ENCODE measurements at regions not wholly inside any gene's neighbourhood (a gene's known extent, or its start where the extent isn't known, plus 50 kb on each side); places are given as distances from the start of the nearest gene placed in this dataset.

DNA sequence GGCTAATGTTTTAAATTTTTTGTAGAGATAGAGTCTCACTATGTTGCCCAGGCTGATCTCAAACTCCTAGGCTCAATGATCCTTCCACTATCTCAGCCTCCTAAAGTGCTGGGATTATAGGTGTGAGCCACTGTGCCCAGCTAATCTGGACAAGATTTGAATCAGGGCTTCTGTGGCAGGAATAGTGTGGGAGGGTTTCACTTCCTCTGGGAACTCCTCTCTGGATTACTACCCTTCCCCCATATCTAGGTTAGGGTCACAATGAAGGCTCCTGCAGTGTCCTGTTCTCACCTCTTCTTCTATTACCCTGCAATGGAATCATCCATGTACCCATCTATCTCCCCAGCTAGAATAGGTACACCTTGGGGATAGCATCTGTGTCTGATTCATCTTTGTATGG is 133.6 kb upstream of the RAB4A start:
- DNase-seq (ENCODE audit: low read depth): no peak
- TF ChIP-seq, protein P1, sequence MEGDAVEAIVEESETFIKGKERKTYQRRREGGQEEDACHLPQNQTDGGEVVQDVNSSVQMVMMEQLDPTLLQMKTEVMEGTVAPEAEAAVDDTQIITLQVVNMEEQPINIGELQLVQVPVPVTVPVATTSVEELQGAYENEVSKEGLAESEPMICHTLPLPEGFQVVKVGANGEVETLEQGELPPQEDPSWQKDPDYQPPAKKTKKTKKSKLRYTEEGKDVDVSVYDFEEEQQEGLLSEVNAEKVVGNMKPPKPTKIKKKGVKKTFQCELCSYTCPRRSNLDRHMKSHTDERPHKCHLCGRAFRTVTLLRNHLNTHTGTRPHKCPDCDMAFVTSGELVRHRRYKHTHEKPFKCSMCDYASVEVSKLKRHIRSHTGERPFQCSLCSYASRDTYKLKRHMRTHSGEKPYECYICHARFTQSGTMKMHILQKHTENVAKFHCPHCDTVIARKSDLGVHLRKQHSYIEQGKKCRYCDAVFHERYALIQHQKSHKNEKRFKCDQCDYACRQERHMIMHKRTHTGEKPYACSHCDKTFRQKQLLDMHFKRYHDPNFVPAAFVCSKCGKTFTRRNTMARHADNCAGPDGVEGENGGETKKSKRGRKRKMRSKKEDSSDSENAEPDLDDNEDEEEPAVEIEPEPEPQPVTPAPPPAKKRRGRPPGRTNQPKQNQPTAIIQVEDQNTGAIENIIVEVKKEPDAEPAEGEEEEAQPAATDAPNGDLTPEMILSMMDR (conservative IDR thresholded peaks at IDR 0.05; ENCODE audit: low read depth, low read length): no peak
- H3K4me3 ChIP-seq (ENCODE audit: low read depth, low read length): no peak overlapping the region

DNA sequence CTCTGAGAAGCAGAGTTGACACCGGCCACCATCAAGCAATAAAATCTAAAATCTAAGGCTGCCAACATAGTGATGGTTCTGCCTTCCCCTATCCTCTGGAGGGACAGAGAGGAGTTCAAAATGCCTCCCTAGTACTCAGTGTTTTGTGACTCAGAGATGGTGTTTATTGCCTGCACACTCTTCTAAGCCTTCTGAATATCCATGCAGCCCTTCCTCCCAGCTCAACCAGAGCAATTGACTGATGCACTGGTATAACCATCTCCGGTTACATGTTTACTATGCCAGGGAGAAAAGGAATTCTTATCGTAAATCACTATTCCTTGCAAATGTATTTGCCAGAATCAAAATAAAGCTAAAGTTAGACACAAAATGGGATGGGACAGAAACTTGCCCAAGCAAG is 132.9 kb upstream of the RAB4A start:
- DNase-seq (ENCODE audit: low read depth): no peak
- H3K4me3 ChIP-seq (ENCODE audit: low read depth, low read length): no peak overlapping the region
- TF ChIP-seq, protein P1 (conservative IDR thresholded peaks at IDR 0.05; ENCODE audit: low read depth, low read length): no peak

DNA sequence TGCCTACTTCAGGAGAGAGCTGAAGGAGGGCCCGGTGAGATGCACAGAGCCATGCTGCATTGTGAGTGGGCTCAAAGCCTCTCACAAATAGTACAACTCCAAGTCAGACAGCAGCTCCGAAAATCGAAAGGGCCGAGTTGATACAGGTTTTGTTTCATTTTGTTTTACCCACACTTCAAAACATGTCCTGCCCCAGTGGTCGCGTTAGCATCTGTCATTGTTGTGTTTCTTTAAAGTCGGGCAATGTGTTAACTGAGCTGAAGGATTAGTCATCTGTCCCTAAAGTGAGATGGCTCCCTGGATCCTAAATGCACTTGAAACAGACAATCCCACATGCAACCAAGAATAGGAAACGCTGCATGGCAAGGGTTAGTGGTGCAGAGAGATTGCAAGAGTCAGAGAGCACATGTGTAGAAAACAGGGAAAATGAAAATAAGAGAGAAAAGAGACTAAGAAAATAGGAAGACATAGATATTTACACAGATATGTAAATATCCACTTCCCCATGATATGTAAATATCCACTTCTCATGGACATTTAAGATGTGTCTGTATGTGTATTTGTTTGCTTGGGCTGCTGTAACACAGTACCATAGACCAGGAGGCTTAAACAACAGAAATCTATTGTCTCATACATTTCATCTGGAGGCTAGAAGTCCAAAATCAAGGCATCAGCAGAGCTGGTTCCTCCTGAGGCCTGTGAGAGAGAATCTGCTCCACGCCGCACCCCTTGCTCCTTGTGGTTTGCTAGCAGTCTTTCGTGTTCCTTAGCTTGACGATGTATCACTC is 131.4 kb upstream of the RAB4A start:
- no peak for DNase-seq (ENCODE audit: low read depth)
- no peak overlapping the region for H3K4me3 ChIP-seq (ENCODE audit: low read depth, low read length)
- TF ChIP-seq, protein P1 (conservative IDR thresholded peaks at IDR 0.05; ENCODE audit: low read depth, low read length): no peak

DNA sequence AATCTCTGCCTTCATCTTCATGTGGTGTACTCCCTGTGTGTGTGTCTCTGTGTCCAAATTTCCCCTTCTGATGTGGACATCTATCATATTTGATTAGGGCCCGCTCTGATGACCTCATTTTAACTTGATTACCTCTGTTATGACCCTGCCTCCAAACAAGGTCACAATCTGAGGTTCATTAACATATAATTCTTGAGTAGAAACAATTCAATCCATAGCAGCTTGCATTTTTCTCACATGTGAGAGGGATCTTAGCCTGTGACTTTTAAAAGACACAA is 130.9 kb upstream of the RAB4A start:
- no peak overlapping the region for H3K4me3 ChIP-seq (ENCODE audit: low read depth, low read length)
- TF ChIP-seq, protein P1 (conservative IDR thresholded peaks at IDR 0.05; ENCODE audit: low read depth, low read length): no peak
- DNase-seq (ENCODE audit: low read depth): no peak

DNA sequence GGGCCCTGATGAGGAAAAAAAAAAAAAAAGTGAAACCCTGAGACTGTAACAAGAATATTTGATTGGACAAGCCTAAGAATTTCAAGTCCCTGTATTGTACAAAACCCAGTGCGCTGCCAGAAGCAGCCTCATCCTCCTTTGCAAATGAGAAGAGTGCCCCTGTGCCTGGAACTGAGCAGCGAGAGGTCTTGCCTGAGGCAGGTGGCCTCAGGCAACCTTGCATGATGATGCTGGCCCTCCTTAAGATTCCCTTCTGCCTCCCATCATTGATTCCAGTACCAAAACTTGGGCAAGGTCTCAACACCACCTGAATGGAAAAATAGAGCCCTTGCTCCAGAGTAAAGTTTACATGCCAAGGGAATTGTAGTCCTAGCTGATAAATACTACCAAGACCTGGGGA is 129.6 kb upstream of the RAB4A start:
- no peak overlapping the region for H3K4me3 ChIP-seq (ENCODE audit: low read depth, low read length)
- DNase-seq (ENCODE audit: low read depth): no peak
- TF ChIP-seq, protein P1 (conservative IDR thresholded peaks at IDR 0.05; ENCODE audit: low read depth, low read length): no peak

DNA sequence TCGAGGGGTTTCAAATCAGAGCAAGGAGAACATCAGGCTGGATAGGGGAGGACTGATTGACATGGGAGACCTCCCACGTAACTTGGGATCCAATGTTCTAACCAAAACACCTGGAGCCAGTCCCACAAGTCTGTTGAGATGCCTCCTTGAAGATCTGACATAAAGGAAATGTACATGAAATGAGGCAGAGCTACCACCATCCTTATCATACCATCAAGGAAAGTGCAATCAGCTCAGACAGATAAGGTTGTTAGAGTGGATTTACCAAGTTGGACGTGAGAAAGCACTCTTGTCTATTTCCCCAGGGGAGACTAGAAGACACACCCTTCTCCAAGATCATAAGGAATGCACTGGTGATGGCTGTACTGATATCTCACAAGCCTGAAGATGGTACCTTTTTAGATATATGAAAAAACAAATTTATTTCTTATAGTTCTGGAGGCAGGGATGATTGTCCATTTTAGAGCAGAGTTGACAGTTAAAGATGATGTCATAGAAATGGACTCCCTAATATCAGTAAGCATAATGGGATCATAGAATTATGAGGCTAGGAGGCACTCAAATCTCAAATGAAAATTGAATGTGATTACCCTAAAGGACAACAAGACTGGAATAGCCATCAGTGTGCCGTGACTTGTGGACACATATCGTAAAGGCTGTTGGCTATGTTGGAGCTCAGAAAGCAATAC is 129.1 kb upstream of the RAB4A start:
- no peak for DNase-seq (ENCODE audit: low read depth)
- TF ChIP-seq, protein P1 (conservative IDR thresholded peaks at IDR 0.05; ENCODE audit: low read depth, low read length): no peak
- H3K4me3 ChIP-seq (ENCODE audit: low read depth, low read length): no peak overlapping the region

DNA sequence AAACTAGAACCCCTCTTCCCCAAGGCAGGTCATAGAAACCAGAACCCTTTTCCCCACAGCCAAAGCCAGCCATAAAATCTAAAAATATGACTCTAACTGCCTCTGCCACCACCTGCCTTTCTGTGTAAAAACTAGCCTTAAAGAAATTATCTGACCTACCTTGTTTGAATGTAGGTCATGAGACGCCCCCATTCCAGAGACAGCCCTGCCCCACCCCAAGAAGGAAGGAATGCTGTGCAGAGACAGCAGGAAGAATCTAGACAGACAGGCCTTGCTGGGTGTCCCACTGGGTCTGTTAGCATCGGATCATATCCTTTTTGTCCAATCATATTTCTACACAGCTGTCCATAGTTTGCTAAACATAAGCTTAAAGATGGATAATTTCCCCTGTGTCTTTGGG is 128.4 kb upstream of the RAB4A start:
- TF ChIP-seq, protein P1 (conservative IDR thresholded peaks at IDR 0.05; ENCODE audit: low read depth, low read length): no peak
- H3K4me3 ChIP-seq (ENCODE audit: low read depth, low read length): no peak overlapping the region
- no peak for DNase-seq (ENCODE audit: low read depth)
